ENCODE measurements at regions not wholly inside any gene's neighbourhood (a gene's known extent, or its start where the extent isn't known, plus 50 kb on each side); places are given as distances from the start of the nearest gene placed in this dataset.

DNA sequence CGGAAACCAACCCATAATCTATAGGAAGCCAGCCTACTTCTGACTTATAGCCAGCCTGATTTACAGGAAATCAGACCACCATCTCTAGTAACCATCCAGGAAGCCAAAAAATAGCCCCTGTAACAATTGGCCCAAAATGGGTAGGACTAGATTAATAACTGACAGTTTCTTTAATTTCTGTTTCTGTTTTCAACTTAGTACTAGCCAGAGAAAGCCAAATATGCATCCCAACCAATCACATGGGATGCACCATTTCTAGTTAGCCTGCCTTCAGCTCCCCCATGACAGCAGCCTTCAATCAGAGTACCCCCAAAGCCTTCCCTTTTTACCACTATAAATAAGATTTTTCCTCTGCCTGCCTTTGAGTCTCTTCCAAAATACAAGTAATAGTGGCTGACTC is 239.1 kb upstream of the GADL1 start:
- Histone ChIP-seq H3K27ac (no peak overlapping the region), H3K4me1 (no peaks in the 10 kb centered on the region), H3K4me3 (no peak overlapping the region), H3K4me2 (no peak overlapping the region), H3K9me3 (no peaks in the 10 kb centered on the region)
- WGBS (ENCODE audit: missing lambda C conversion rate) = 81% methylated on average over 1 of the region's 1 CpG
- DNase-seq (ENCODE audit: low read depth in 1 of 2, low spot score in 1 of 2) = no peak
- FAIRE-seq = no peak
- ATAC-seq = no peak
- CTCF ChIA-PET = no interaction called here
- POLR2A ChIA-PET = no interaction called here
- TF ChIP-seq POLR2AphosphoS2 (conservative IDR thresholded peaks at IDR 0.05; ENCODE audit: low read length) (no peak), JUNB (IDR thresholded peaks at IDR 0.05) (no peak), MYC (IDR thresholded peaks at IDR 0.05; ENCODE audit: borderline replicate concordance, low read length) (no peak), TP53 (CRISPR knock-in tag; IDR thresholded peaks at IDR 0.05) (no peak), CEBPB (IDR thresholded peaks at IDR 0.05) (no peak), CTCF (IDR thresholded peaks at IDR 0.05) (no peak), HES2 (IDR thresholded peaks at IDR 0.05) (no peak), FOSL2 (IDR thresholded peaks at IDR 0.05) (no peak), FOSL2 (CRISPR knock-in tag; IDR thresholded peaks at IDR 0.05) (no peak), EP300 (IDR thresholded peaks at IDR 0.05) (no peak), E2F6 (IDR thresholded peaks at IDR 0.05; ENCODE audit: borderline replicate concordance, low read depth) (no peak), REST (IDR thresholded peaks at IDR 0.05) (no peak), ZSCAN20 (CRISPR knock-in tag; IDR thresholded peaks at IDR 0.05) (no peak), KDM5A (IDR thresholded peaks at IDR 0.05) (no peak), BHLHE40 (IDR thresholded peaks at IDR 0.05; ENCODE audit: low read depth, low read length) (no peak), RNF2 (IDR thresholded peaks at IDR 0.05; ENCODE audit: borderline replicate concordance, low read depth) (no peak), HMGXB4 (CRISPR knock-in tag; IDR thresholded peaks at IDR 0.05; ENCODE audit: borderline replicate concordance) (no peak), CBX8 (IDR thresholded peaks at IDR 0.05) (no peak), MAZ (IDR thresholded peaks at IDR 0.05; ENCODE audit: borderline replicate concordance, low read depth, low read length) (no peak), PHF8 (IDR thresholded peaks at IDR 0.05; ENCODE audit: borderline replicate concordance, low read depth) (no peak)

DNA sequence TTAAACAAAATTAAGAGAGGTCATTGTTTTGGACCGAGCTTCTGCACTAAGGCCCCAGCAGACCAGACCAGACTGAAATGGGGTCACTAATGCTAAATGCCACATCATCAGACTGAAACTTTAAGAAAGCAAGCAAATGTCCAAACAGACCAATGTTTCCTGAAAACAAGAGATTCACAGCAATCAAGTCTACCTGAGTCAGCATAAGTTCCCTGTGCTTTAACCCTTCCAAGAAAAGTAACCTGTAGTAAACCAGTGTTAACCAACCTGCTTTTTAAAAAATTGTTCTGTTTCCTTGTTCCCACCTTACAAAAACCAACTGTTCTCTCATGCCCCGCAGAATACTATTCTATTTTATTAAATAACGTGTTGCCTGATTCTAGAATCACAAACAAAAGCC is 241.1 kb upstream of the GADL1 start:
- H3K4me3 ChIP-seq = no peak overlapping the region
- TF ChIP-seq POLR2AphosphoS2 (conservative IDR thresholded peaks at IDR 0.05; ENCODE audit: low read length) (no peak), MAFK (IDR thresholded peaks at IDR 0.05; ENCODE audit: partially characterized antibody) (peak; percentile 70)
- no peak overlapping the region for H3K27ac ChIP-seq
- H3K4me2 ChIP-seq = no peak overlapping the region
- DNase-seq (ENCODE audit: low read depth in 1 of 2, low spot score in 1 of 2) (no peak), FAIRE-seq (no peak), ATAC-seq (no peak)
- H3K9me3 ChIP-seq = no peaks in the 10 kb centered on the region
- no peaks in the 10 kb centered on the region for H3K4me1 ChIP-seq
- POLR2A ChIA-PET = no interaction called here
- 25% methylated on average over 3 of the region's 3 CpGs for WGBS (ENCODE audit: missing lambda C conversion rate)
- CTCF ChIA-PET = interaction anchor here (1.5 kb wide), 1 partner anchor 1093 kb away, joined by 6 read pairs; no protein-coding TSS in a partner anchor

Measured in A549 (cell line).